ENCODE measurements at regions not wholly inside any gene's neighbourhood (a gene's known extent, or its start where the extent isn't known, plus 50 kb on each side); places are given as distances from the start of the nearest gene placed in this dataset.

DNA sequence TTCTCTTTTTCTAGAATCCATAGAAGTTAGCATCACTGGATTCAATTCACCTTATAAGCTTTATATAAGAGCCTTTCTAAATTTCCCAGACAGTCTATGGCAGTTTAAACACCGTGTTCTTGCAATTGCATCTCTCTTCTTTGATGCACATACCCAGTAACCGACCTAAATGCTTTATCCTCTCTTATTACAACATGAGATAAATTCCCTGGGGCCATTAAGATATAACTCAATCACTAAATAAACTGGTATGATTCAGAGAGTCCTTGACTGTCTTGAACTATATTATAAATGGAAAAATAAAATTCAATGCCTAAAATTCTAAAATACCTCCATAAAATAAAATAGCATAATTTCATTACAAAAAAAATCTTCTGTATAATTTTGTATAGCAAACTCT lies 98.1 kb downstream of the DIRAS2 start:
- DNase-seq, result no peak
- intact Hi-C loops (cut with DNase I; ENCODE audit: low total_unique reads), result no loop called here
- H3K27me3 ChIP-seq, result no peaks in the 10 kb centered on the region
- no peak overlapping the region for H3K4me3 ChIP-seq
- no peak for TF ChIP-seq POLR2A (IDR thresholded peaks at IDR 0.05)
- TF ChIP-seq, protein P1, sequence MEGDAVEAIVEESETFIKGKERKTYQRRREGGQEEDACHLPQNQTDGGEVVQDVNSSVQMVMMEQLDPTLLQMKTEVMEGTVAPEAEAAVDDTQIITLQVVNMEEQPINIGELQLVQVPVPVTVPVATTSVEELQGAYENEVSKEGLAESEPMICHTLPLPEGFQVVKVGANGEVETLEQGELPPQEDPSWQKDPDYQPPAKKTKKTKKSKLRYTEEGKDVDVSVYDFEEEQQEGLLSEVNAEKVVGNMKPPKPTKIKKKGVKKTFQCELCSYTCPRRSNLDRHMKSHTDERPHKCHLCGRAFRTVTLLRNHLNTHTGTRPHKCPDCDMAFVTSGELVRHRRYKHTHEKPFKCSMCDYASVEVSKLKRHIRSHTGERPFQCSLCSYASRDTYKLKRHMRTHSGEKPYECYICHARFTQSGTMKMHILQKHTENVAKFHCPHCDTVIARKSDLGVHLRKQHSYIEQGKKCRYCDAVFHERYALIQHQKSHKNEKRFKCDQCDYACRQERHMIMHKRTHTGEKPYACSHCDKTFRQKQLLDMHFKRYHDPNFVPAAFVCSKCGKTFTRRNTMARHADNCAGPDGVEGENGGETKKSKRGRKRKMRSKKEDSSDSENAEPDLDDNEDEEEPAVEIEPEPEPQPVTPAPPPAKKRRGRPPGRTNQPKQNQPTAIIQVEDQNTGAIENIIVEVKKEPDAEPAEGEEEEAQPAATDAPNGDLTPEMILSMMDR (IDR thresholded peaks at IDR 0.05), result no peak
- no peaks in the 10 kb centered on the region for H3K36me3 ChIP-seq
- H3K27ac ChIP-seq, result no peak overlapping the region
- H3K4me1 ChIP-seq, result no peaks in the 10 kb centered on the region
- peaks cover 0 to 4% of the 10 kb centered on the region in 2 donors for H3K9me3 ChIP-seq

DNA sequence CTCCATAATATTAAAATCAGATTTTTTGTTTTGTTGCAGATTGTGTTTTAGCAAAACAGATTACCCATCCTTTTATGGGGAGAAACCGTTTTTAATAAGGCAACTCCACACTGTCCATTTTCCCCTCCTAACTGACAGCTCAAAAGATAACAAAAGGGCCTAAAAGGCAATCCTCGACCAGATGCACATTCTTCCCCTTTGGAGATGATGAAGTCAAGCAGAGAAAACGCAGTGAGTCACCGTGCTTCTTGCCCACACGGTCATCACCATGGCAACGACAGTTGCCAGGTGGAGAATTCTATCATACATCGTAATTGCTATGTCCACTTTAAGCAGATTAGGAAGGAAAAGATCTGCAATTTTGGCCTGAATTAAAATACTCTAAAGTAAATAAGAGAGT lies 96.4 kb downstream of the DIRAS2 start:
- no peaks in the 10 kb centered on the region for H3K27me3 ChIP-seq
- intact Hi-C loops (cut with DNase I; ENCODE audit: low total_unique reads), result no loop called here
- H3K4me1 ChIP-seq, result no peaks in the 10 kb centered on the region
- no peak overlapping the region for H3K4me3 ChIP-seq
- H3K9me3 ChIP-seq, result peaks cover 0 to 4% of the 10 kb centered on the region in 2 donors
- DNase-seq, result peak in 1 of 2 donors; percentile 53
- H3K27ac ChIP-seq, result peak overlapping the region in 1 of 2 donors; percentile 18
- H3K36me3 ChIP-seq, result no peaks in the 10 kb centered on the region
- TF ChIP-seq POLR2A (IDR thresholded peaks at IDR 0.05), result no peak
- TF ChIP-seq, protein P1 (IDR thresholded peaks at IDR 0.05), result no peak

DNA sequence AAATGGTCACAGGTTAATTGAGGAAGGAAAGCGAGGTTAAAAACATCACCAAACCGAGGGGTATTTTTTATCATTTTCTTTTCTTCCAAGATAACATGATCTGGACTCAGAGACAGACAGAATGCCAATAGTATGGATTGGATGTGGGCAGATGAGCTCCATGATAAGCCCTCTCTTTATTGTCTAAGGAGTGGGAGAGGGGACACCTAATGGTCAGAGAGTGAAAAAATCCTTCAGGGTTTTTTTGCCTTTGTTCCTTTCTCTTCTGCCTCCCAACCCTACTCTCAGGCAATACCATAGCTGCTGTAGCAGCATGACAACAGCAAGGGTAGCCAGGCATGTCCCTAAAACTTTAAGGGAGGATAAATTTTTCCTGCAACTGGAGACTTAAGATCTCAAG lies 94.7 kb downstream of the DIRAS2 start:
- Histone ChIP-seq H3K27ac (no peak overlapping the region), H3K4me3 (no peak overlapping the region), H3K36me3 (no peaks in the 10 kb centered on the region), H3K9me3 (peaks cover 0 to 4% of the 10 kb centered on the region in 2 donors), H3K4me1 (no peaks in the 10 kb centered on the region), H3K27me3 (no peaks in the 10 kb centered on the region)
- TF ChIP-seq POLR2A (IDR thresholded peaks at IDR 0.05), result no peak
- TF ChIP-seq, protein P1 (IDR thresholded peaks at IDR 0.05), result no peak
- intact Hi-C loops (cut with DNase I; ENCODE audit: low total_unique reads), result no loop called here
- DNase-seq, result no peak

DNA sequence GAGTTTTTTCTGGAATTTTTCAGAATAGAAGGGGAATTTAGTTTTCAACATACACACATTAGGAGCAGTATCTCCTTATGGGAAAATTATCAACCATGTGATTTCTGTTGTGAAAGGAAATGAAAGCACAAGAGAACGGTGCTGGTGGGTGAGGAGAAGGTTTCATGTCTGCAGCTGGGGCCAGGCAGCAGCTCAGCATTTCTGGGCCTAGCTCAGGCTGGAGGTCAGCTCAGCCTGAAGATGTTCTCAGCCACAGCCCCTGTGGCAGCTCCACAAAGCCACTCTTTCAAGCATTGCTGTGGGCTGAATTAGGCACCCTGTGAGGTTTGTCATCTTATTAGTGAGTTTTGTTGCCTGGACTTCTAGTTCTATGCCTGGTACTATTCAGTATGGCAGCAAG lies 90.3 kb downstream of the DIRAS2 start:
- Histone ChIP-seq H3K27ac (no peak overlapping the region), H3K9me3 (peaks cover 0 to 4% of the 10 kb centered on the region in 2 donors), H3K36me3 (no peaks in the 10 kb centered on the region), H3K27me3 (no peaks in the 10 kb centered on the region), H3K4me3 (no peak overlapping the region), H3K4me1 (no peaks in the 10 kb centered on the region)
- no peak for DNase-seq
- intact Hi-C loops (cut with DNase I; ENCODE audit: low total_unique reads), result no loop called here
- TF ChIP-seq, protein P1 (IDR thresholded peaks at IDR 0.05), result no peak
- TF ChIP-seq POLR2A (IDR thresholded peaks at IDR 0.05), result no peak

DNA sequence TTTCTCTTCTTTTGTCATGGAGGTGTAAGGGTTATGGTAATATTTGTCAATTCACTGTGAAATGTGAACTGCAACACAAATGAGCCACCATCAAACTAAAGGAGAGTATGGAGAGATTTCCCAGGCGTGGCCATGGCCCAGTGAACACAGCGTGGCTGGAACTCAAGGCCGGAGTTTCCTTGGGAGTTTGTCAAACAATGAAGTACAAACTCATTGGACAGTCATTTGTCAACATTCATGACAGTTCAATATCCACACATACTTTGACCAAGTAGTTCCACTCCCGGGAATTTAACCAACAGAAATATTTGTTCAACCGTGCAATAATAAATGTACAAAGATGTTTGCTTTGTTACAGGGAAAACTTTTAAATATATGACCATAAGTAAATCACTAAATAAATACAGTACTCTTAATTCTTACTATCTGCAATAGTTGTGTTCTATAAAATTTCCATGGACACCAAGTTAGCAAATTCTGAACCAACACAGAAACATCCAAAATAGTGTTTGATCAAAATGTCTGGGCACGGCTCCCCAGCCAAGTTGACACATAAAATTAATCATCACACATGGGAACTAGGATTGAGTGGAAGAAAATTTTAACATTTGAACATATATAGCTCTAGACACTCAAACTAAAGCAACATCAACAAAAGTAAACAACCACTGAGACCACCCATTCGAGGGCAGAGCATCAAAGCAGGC lies 87.1 kb downstream of the DIRAS2 start:
- Histone ChIP-seq H3K27me3 (no peaks in the 10 kb centered on the region), H3K36me3 (no peaks in the 10 kb centered on the region), H3K9me3 (no peaks in the 10 kb centered on the region), H3K4me1 (no peaks in the 10 kb centered on the region), H3K27ac (no peak overlapping the region), H3K4me3 (no peak overlapping the region)
- TF ChIP-seq, protein P1 (IDR thresholded peaks at IDR 0.05), result no peak
- no peak for TF ChIP-seq POLR2A (IDR thresholded peaks at IDR 0.05)
- no peak for DNase-seq
- intact Hi-C loops (cut with DNase I; ENCODE audit: low total_unique reads), result no loop called here
